ENCODE measurements at regions not wholly inside any gene's neighbourhood (a gene's known extent, or its start where the extent isn't known, plus 50 kb on each side); places are given as distances from the start of the nearest gene placed in this dataset.
"Not testable (repeated sequence)": the region's sequence is repeated elsewhere in the genome, so short reads cannot be mapped to it uniquely, and the experiment has no call there.

GRCh38 chr10:21053953-21054690 is 157.0 kb upstream of the NEBL start:
- H3K4me3 Mint-ChIP-seq, result no peak overlapping the region
- H3K36me3 Mint-ChIP-seq, result no peaks in the 10 kb centered on the region
- ATAC-seq, result no peak
- peaks cover 9% of the 10 kb centered on the region for H3K9me3 Mint-ChIP-seq
- H3K27me3 Mint-ChIP-seq, result no peaks in the 10 kb centered on the region
- H3K4me1 Mint-ChIP-seq, result no peaks in the 10 kb centered on the region
- no peak overlapping the region for H3K27ac Mint-ChIP-seq

- ATAC-seq, result no peak
- no peaks in the 10 kb centered on the region for H3K4me1 Mint-ChIP-seq
- no peaks in the 10 kb centered on the region for H3K27me3 Mint-ChIP-seq
- no peak overlapping the region for H3K27ac Mint-ChIP-seq
- no peak overlapping the region for H3K4me3 Mint-ChIP-seq
- H3K36me3 Mint-ChIP-seq, result no peaks in the 10 kb centered on the region
- peaks cover 6% of the 10 kb centered on the region for H3K9me3 Mint-ChIP-seq
These were observed 155.6 kb upstream of the NEBL start for GRCh38 chr10:21052709-21053104.

- H3K27me3 Mint-ChIP-seq, result no peaks in the 10 kb centered on the region
- H3K9me3 Mint-ChIP-seq, result peaks cover 6% of the 10 kb centered on the region
- no peaks in the 10 kb centered on the region for H3K36me3 Mint-ChIP-seq
- no peak overlapping the region for H3K4me3 Mint-ChIP-seq
- no peak overlapping the region for H3K27ac Mint-ChIP-seq
- no peaks in the 10 kb centered on the region for H3K4me1 Mint-ChIP-seq
- ATAC-seq, result no peak
These were observed 155.1 kb upstream of the NEBL start for GRCh38 chr10:21052072-21052708.

- no peak overlapping the region for H3K4me3 Mint-ChIP-seq
- H3K27me3 Mint-ChIP-seq, result no peaks in the 10 kb centered on the region
- no peak for ATAC-seq
- H3K27ac Mint-ChIP-seq, result no peak overlapping the region
- H3K4me1 Mint-ChIP-seq, result no peaks in the 10 kb centered on the region
- H3K36me3 Mint-ChIP-seq, result no peaks in the 10 kb centered on the region
- peaks cover 6% of the 10 kb centered on the region for H3K9me3 Mint-ChIP-seq
These were observed 152.4 kb upstream of the NEBL start for GRCh38 chr10:21049482-21049881.

- no peaks in the 10 kb centered on the region for H3K4me1 Mint-ChIP-seq
- no peak for ATAC-seq
- H3K36me3 Mint-ChIP-seq, result no peaks in the 10 kb centered on the region
- no peak overlapping the region for H3K27ac Mint-ChIP-seq
- no peaks in the 10 kb centered on the region for H3K27me3 Mint-ChIP-seq
- no peak overlapping the region for H3K4me3 Mint-ChIP-seq
- peaks cover 6% of the 10 kb centered on the region for H3K9me3 Mint-ChIP-seq
These were observed 151.0 kb upstream of the NEBL start for GRCh38 chr10:21048068-21048467.

GRCh38 chr10:21047511-21047910 is 150.4 kb upstream of the NEBL start:
- no peak overlapping the region for H3K27ac Mint-ChIP-seq
- H3K4me1 Mint-ChIP-seq, result no peaks in the 10 kb centered on the region
- H3K9me3 Mint-ChIP-seq, result peaks cover 6% of the 10 kb centered on the region
- no peaks in the 10 kb centered on the region for H3K36me3 Mint-ChIP-seq
- H3K27me3 Mint-ChIP-seq, result no peaks in the 10 kb centered on the region
- no peak overlapping the region for H3K4me3 Mint-ChIP-seq
- no peak for ATAC-seq

- no peak for ATAC-seq
- H3K36me3 Mint-ChIP-seq, result no peaks in the 10 kb centered on the region
- H3K4me3 Mint-ChIP-seq, result no peak overlapping the region
- no peaks in the 10 kb centered on the region for H3K4me1 Mint-ChIP-seq
- no peak overlapping the region for H3K27ac Mint-ChIP-seq
- peaks cover 6% of the 10 kb centered on the region for H3K9me3 Mint-ChIP-seq
- H3K27me3 Mint-ChIP-seq, result no peaks in the 10 kb centered on the region
These were observed 150.0 kb upstream of the NEBL start for GRCh38 chr10:21047096-21047495.

GRCh38 chr10:21043044-21043443 is 145.9 kb upstream of the NEBL start:
- Mint-ChIP-seq H3K4me1 (no peaks in the 10 kb centered on the region), H3K27me3 (peaks cover 9% of the 10 kb centered on the region), H3K36me3 (no peaks in the 10 kb centered on the region), H3K9me3 (peaks cover 2% of the 10 kb centered on the region), H3K4me3 (no peak overlapping the region), H3K27ac (no peak overlapping the region)
- ATAC-seq, result no peak

GRCh38 chr10:21042536-21042935 is 145.4 kb upstream of the NEBL start:
- H3K27ac Mint-ChIP-seq, result no peak overlapping the region
- no peak for ATAC-seq
- no peaks in the 10 kb centered on the region for H3K4me1 Mint-ChIP-seq
- no peaks in the 10 kb centered on the region for H3K36me3 Mint-ChIP-seq
- peaks cover 9% of the 10 kb centered on the region for H3K27me3 Mint-ChIP-seq
- H3K9me3 Mint-ChIP-seq, result peaks cover 2% of the 10 kb centered on the region
- H3K4me3 Mint-ChIP-seq, result no peak overlapping the region

- Mint-ChIP-seq H3K9me3 (peaks cover 2% of the 10 kb centered on the region), H3K27me3 (peaks cover 9% of the 10 kb centered on the region), H3K27ac (no peak overlapping the region), H3K36me3 (no peaks in the 10 kb centered on the region), H3K4me1 (no peaks in the 10 kb centered on the region), H3K4me3 (no peak overlapping the region)
- ATAC-seq, result no peak
These were observed 144.8 kb upstream of the NEBL start for GRCh38 chr10:21041763-21042458.

GRCh38 chr10:21039721-21040120 is 142.6 kb upstream of the NEBL start:
- Mint-ChIP-seq H3K27ac (no peak overlapping the region), H3K9me3 (peaks cover 2% of the 10 kb centered on the region), H3K4me3 (no peak overlapping the region), H3K36me3 (no peaks in the 10 kb centered on the region), H3K27me3 (peaks cover 9% of the 10 kb centered on the region), H3K4me1 (no peaks in the 10 kb centered on the region)
- ATAC-seq, result no peak

- Mint-ChIP-seq H3K9me3 (peaks cover 2% of the 10 kb centered on the region), H3K4me3 (no peak overlapping the region), H3K27ac (no peak overlapping the region), H3K4me1 (no peaks in the 10 kb centered on the region), H3K27me3 (peaks cover 9% of the 10 kb centered on the region), H3K36me3 (no peaks in the 10 kb centered on the region)
- ATAC-seq, result no peak
These were observed 139.6 kb upstream of the NEBL start for GRCh38 chr10:21036757-21037156.

GRCh38 chr10:21034770-21035169 is 137.7 kb upstream of the NEBL start:
- H3K27me3 Mint-ChIP-seq, H3K4me1 Mint-ChIP-seq, H3K9me3 Mint-ChIP-seq, H3K27ac Mint-ChIP-seq, H3K36me3 Mint-ChIP-seq, ATAC-seq, H3K4me3 Mint-ChIP-seq: not testable (repeated sequence)

- no peak for ATAC-seq
- no peaks in the 10 kb centered on the region for H3K36me3 Mint-ChIP-seq
- peaks cover 5% of the 10 kb centered on the region for H3K9me3 Mint-ChIP-seq
- no peaks in the 10 kb centered on the region for H3K4me1 Mint-ChIP-seq
- no peaks in the 10 kb centered on the region for H3K27me3 Mint-ChIP-seq
- no peak overlapping the region for H3K4me3 Mint-ChIP-seq
- H3K27ac Mint-ChIP-seq, result no peak overlapping the region
These were observed 137.1 kb upstream of the NEBL start for GRCh38 chr10:21034241-21034640.

GRCh38 chr10:21032587-21033319 is 135.6 kb upstream of the NEBL start:
- Mint-ChIP-seq H3K27me3 (no peaks in the 10 kb centered on the region), H3K4me3 (no peak overlapping the region), H3K9me3 (peaks cover 3% of the 10 kb centered on the region), H3K4me1 (no peaks in the 10 kb centered on the region), H3K36me3 (no peaks in the 10 kb centered on the region), H3K27ac (no peak overlapping the region)
- no peak for ATAC-seq

Measured in stimulated activated memory B cell treated with anti-CD40 and anti-IgM and Interleukin-4, amounts not matched to agents 10 μg/mL and 1 μg/mL and 100 μg/mL, for 72 hours (primary cell).